DOHH2 (cell line): ENCODE measurements at regions not wholly inside any gene's neighbourhood (a gene's known extent, or its start where the extent isn't known, plus 50 kb on each side); places are given as distances from the start of the nearest gene placed in this dataset.

Source experiments
- H3F3A ChIP-seq: fragments of 200-600 bp; sonication (generic), shearing (Covaris generic); 2 replicates; pipeline ENCODE4 v1.6.0; 2016; ENCODE audit warnings: antibody characterized with exemption, mild to moderate bottlenecking; ENCODE audit not compliant: control insufficient read depth, insufficient read depth
- H3K27ac ChIP-seq: fragments of 200-600 bp; sonication (generic); 2 replicates; pipeline ENCODE4 v1.5.1; 2014; ENCODE audit warnings: low read depth, mild to moderate bottlenecking, low read length, moderate library complexity
- H3K27me3 ChIP-seq: fragments of 200-600 bp; sonication (generic); 2 replicates; pipeline ENCODE4 v1.6.1; 2014; ENCODE audit warnings: mild to moderate bottlenecking, low read length, mixed read lengths; ENCODE audit not compliant: control insufficient read depth
- H3K36me3 ChIP-seq: fragments of 200-600 bp; sonication (generic); 2 replicates; pipeline ENCODE4 v1.6.1; 2014; ENCODE audit warnings: mild to moderate bottlenecking, low read length, moderate library complexity, mixed read lengths; ENCODE audit not compliant: control insufficient read depth
- H3K4me1 ChIP-seq: fragments of 200-600 bp; sonication (generic); 2 replicates; pipeline ENCODE4 v1.6.1; 2014; ENCODE audit warnings: mild to moderate bottlenecking, low read length, mixed read lengths; ENCODE audit not compliant: control insufficient read depth
- H3K4me2 ChIP-seq: fragments of 200-600 bp; sonication (generic); 2 replicates; pipeline ENCODE4 v1.6.0; 2014; ENCODE audit warnings: mild to moderate bottlenecking, low read length, moderate library complexity
- H3K4me3 ChIP-seq: fragments of 200-600 bp; sonication (generic); 2 replicates; pipeline ENCODE4 v1.5.1; 2014; ENCODE audit warnings: mild to moderate bottlenecking, low read length, mixed read lengths
- H3K79me2 ChIP-seq: fragments of 200-600 bp; sonication (generic); 2 replicates; pipeline ENCODE4 v1.6.1; 2014; ENCODE audit warnings: mild to moderate bottlenecking, low read length, mixed read lengths; ENCODE audit not compliant: control insufficient read depth
- H3K9me2 ChIP-seq: fragments of 200-600 bp; sonication (generic); replicated peaks from 2 replicates; pipeline ENCODE4 v1.6.1; 2014; ENCODE audit warnings: mild to moderate bottlenecking, low read length, mixed read lengths; ENCODE audit not compliant: control insufficient read depth
- H3K9me3 ChIP-seq: fragments of 200-600 bp; sonication (generic); 2 replicates; pipeline ENCODE4 v1.6.1; 2014; ENCODE audit warnings: antibody characterized with exemption, low read length, mixed read lengths; ENCODE audit not compliant: control insufficient read depth, insufficient read depth
- H4K20me1 ChIP-seq: fragments of 200-600 bp; sonication (generic); 2 replicates; pipeline ENCODE4 v1.6.0; 2014; ENCODE audit warnings: low read depth, mild to moderate bottlenecking, antibody characterized with exemption, low read length, moderate library complexity; ENCODE audit not compliant: control insufficient read depth, insufficient read depth
- CTCF ChIP-seq: fragments of 200-600 bp; sonication (generic); IDR thresholded peaks from one replicate; pipeline ENCODE4 v1.5.1; 2014; ENCODE audit warnings: antibody characterized with exemption, mild to moderate bottlenecking, low read depth, low read length; ENCODE audit not compliant: poor library complexity, severe bottlenecking
- EZH2phosphoT487 ChIP-seq: fragments of 200-600 bp; sonication (generic); IDR thresholded peaks from 2 replicates; pipeline ENCODE4 v1.6.1; 2017; ENCODE audit warnings: borderline replicate concordance, mild to moderate bottlenecking, antibody characterized with exemption, low read length, moderate library complexity, mixed read lengths

GRCh38 chr13:97751477-97751876, 202.0 kb upstream of the IPO5 start:
- Histone ChIP-seq H3K79me2 (no peaks in the 10 kb centered on the region), H3K4me2 (no peak overlapping the region), H3K9me3 (no peaks in the 10 kb centered on the region), H3F3A (no peaks in the 10 kb centered on the region), H3K27ac (no peak overlapping the region), H3K36me3 (no peaks in the 10 kb centered on the region), H3K4me3 (no peak overlapping the region), H3K27me3 (no peaks in the 10 kb centered on the region), H3K9me2 (no peaks in the 10 kb centered on the region; the same call in 1 of the 2 replicates), H3K4me1 (no peaks in the 10 kb centered on the region), H4K20me1 (no peaks in the 10 kb centered on the region)
- TF ChIP-seq CTCF, result no peak
- TF ChIP-seq EZH2phosphoT487, result no peak

- no peak overlapping the region for H3K4me3 ChIP-seq
These were observed 200.4 kb upstream of the IPO5 start for GRCh38 chr13:97752961-97753668.

GRCh38 chr13:97753942-97754670, 199.4 kb upstream of the IPO5 start:
- H3K4me3 ChIP-seq, result no peak overlapping the region
- H3F3A ChIP-seq, result no peaks in the 10 kb centered on the region
- H3K9me2 ChIP-seq, result no peaks in the 10 kb centered on the region; the same call in 1 of the 2 replicates
- no peaks in the 10 kb centered on the region for H3K27me3 ChIP-seq
- TF ChIP-seq CTCF (peak; percentile 32), EZH2phosphoT487 (no peak)
- H4K20me1 ChIP-seq, result no peaks in the 10 kb centered on the region
- H3K27ac ChIP-seq, result no peak overlapping the region
- no peaks in the 10 kb centered on the region for H3K79me2 ChIP-seq
- H3K4me1 ChIP-seq, result no peaks in the 10 kb centered on the region
- H3K9me3 ChIP-seq, result no peaks in the 10 kb centered on the region
- H3K4me2 ChIP-seq, result no peak overlapping the region
- no peaks in the 10 kb centered on the region for H3K36me3 ChIP-seq

More at GRCh38 chr13:97752961-97753668, 200.4 kb upstream of the IPO5 start:
- no peak overlapping the region for H3K27ac ChIP-seq
- H4K20me1 ChIP-seq, result no peaks in the 10 kb centered on the region
- no peaks in the 10 kb centered on the region; the same call in 1 of the 2 replicates for H3K9me2 ChIP-seq
- H3K27me3 ChIP-seq, result no peaks in the 10 kb centered on the region
- no peaks in the 10 kb centered on the region for H3F3A ChIP-seq
- no peaks in the 10 kb centered on the region for H3K36me3 ChIP-seq
- H3K79me2 ChIP-seq, result no peaks in the 10 kb centered on the region
- H3K4me1 ChIP-seq, result no peaks in the 10 kb centered on the region
- H3K9me3 ChIP-seq, result no peaks in the 10 kb centered on the region
- H3K4me2 ChIP-seq, result no peak overlapping the region
- TF ChIP-seq CTCF (no peak), EZH2phosphoT487 (no peak)
